WTC11 (cell line): ENCODE measurements at regions not wholly inside any gene's neighbourhood (a gene's known extent, or its start where the extent isn't known, plus 50 kb on each side); places are given as distances from the start of the nearest gene placed in this dataset.

Experiments
- CREB1 ChIP-seq: sonication (generic); formaldehyde crosslinking; IDR thresholded peaks from 2 replicates; pipeline ENCODE4 v1.8.0; 2023; ENCODE audit warnings: mild to moderate bottlenecking, missing genetic modification reagents
- E2F5 ChIP-seq: sonication (generic); formaldehyde crosslinking; IDR thresholded peaks from 2 replicates; pipeline ENCODE4 v1.8.1; 2022; ENCODE audit warnings: mild to moderate bottlenecking, moderate library complexity, missing genetic modification reagents
- ESRRA ChIP-seq: sonication (generic); formaldehyde crosslinking; IDR thresholded peaks from 2 replicates; pipeline ENCODE4 v1.8.1; 2022; ENCODE audit warnings: mild to moderate bottlenecking, missing genetic modification reagents, borderline replicate concordance
- ETV6 ChIP-seq: sonication (generic); formaldehyde crosslinking; IDR thresholded peaks from 2 replicates; pipeline ENCODE4 v1.8.1; 2022; ENCODE audit warnings: mild to moderate bottlenecking, missing genetic modification reagents
- IRF1 ChIP-seq: sonication (generic); formaldehyde crosslinking; IDR thresholded peaks from 2 replicates; pipeline ENCODE4 v1.8.0; 2023; ENCODE audit warnings: missing genetic modification reagents
- MAX ChIP-seq: sonication (generic); formaldehyde crosslinking; IDR thresholded peaks from 2 replicates; pipeline ENCODE4 v1.8.0; 2022; ENCODE audit warnings: mild to moderate bottlenecking, missing genetic modification reagents
- NR3C1 ChIP-seq: sonication (generic); formaldehyde crosslinking; conservative IDR thresholded peaks from 2 replicates; pipeline ENCODE4 v1.8.1; 2023; ENCODE audit warnings: low read depth, mild to moderate bottlenecking, missing genetic modification reagents
- PREB ChIP-seq: sonication (generic); formaldehyde crosslinking; IDR thresholded peaks from 2 replicates; pipeline ENCODE4 v1.8.1; 2022; ENCODE audit warnings: mild to moderate bottlenecking, missing genetic modification reagents, moderate library complexity, borderline replicate concordance
- TEAD4 ChIP-seq: sonication (generic); formaldehyde crosslinking; IDR thresholded peaks from 2 replicates; pipeline ENCODE4 v1.8.0; 2022; ENCODE audit warnings: mild to moderate bottlenecking, missing genetic modification reagents
- USF1 ChIP-seq: sonication (generic); formaldehyde crosslinking; IDR thresholded peaks from 2 replicates; pipeline ENCODE4 v1.8.0; 2022; ENCODE audit warnings: mild to moderate bottlenecking, missing genetic modification reagents
- USF2 ChIP-seq: sonication (generic); formaldehyde crosslinking; IDR thresholded peaks from 2 replicates; pipeline ENCODE4 v1.8.1; 2023; ENCODE audit warnings: mild to moderate bottlenecking, missing genetic modification reagents, moderate library complexity
- ZNF512 ChIP-seq: sonication (generic); formaldehyde crosslinking; IDR thresholded peaks from 2 replicates; pipeline ENCODE4 v1.8.1; 2022; ENCODE audit warnings: missing genetic modification reagents, borderline replicate concordance
- TF ChIP-seq, protein P1 (sequence below): sonication (generic); formaldehyde crosslinking; conservative IDR thresholded peaks from 2 replicates; pipeline ENCODE4 v1.8.1; 2022; ENCODE audit warnings: mild to moderate bottlenecking, missing genetic modification reagents
- TF ChIP-seq, protein P2 (sequence below): fragments of 200-600 bp; IDR thresholded peaks from 2 replicates; pipeline ENCODE4 v1.8.0; 2022; ENCODE audit warnings: antibody characterized with exemption

- TF ChIP-seq MAX (CRISPR knock-in tag), result no peak
- no peak for TF ChIP-seq NR3C1 (CRISPR knock-in tag)
- TF ChIP-seq ETV6 (CRISPR knock-in tag), result no peak
- no peak for TF ChIP-seq E2F5 (CRISPR knock-in tag)
- TF ChIP-seq ZNF512 (CRISPR knock-in tag), result no peak
- no peak for TF ChIP-seq PREB (CRISPR knock-in tag)
- TF ChIP-seq, protein P1, sequence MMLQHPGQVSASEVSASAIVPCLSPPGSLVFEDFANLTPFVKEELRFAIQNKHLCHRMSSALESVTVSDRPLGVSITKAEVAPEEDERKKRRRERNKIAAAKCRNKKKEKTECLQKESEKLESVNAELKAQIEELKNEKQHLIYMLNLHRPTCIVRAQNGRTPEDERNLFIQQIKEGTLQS (CRISPR knock-in tag), result no peak
- TF ChIP-seq, protein P2, sequence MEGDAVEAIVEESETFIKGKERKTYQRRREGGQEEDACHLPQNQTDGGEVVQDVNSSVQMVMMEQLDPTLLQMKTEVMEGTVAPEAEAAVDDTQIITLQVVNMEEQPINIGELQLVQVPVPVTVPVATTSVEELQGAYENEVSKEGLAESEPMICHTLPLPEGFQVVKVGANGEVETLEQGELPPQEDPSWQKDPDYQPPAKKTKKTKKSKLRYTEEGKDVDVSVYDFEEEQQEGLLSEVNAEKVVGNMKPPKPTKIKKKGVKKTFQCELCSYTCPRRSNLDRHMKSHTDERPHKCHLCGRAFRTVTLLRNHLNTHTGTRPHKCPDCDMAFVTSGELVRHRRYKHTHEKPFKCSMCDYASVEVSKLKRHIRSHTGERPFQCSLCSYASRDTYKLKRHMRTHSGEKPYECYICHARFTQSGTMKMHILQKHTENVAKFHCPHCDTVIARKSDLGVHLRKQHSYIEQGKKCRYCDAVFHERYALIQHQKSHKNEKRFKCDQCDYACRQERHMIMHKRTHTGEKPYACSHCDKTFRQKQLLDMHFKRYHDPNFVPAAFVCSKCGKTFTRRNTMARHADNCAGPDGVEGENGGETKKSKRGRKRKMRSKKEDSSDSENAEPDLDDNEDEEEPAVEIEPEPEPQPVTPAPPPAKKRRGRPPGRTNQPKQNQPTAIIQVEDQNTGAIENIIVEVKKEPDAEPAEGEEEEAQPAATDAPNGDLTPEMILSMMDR, result no peak
- no peak for TF ChIP-seq CREB1 (CRISPR knock-in tag)
- no peak for TF ChIP-seq TEAD4 (CRISPR knock-in tag)
- TF ChIP-seq USF1, result no peak
- no peak for TF ChIP-seq USF2 (CRISPR knock-in tag)
- TF ChIP-seq ESRRA, result no peak
- no peak for TF ChIP-seq IRF1 (CRISPR knock-in tag)
Observed at GRCh38 chr18:62647179-62647578, 68.2 kb upstream of the PHLPP1 start.
